Suppressor macrophage treated with lipopolysaccharide for 1 hour (primary cell): ENCODE measurements at regions not wholly inside any gene's neighbourhood (a gene's known extent, or its start where the extent isn't known, plus 50 kb on each side); places are given as distances from the start of the nearest gene placed in this dataset.
"Not testable (repeated sequence)": the region's sequence is repeated elsewhere in the genome, so short reads cannot be mapped to it uniquely, and the experiment has no call there.

Source experiments
- DNase-seq, 3 donors: peaks; one replicate each; pipeline ENCODE4 v3.0.0-alpha.2; 2020 to 2022

DNA sequence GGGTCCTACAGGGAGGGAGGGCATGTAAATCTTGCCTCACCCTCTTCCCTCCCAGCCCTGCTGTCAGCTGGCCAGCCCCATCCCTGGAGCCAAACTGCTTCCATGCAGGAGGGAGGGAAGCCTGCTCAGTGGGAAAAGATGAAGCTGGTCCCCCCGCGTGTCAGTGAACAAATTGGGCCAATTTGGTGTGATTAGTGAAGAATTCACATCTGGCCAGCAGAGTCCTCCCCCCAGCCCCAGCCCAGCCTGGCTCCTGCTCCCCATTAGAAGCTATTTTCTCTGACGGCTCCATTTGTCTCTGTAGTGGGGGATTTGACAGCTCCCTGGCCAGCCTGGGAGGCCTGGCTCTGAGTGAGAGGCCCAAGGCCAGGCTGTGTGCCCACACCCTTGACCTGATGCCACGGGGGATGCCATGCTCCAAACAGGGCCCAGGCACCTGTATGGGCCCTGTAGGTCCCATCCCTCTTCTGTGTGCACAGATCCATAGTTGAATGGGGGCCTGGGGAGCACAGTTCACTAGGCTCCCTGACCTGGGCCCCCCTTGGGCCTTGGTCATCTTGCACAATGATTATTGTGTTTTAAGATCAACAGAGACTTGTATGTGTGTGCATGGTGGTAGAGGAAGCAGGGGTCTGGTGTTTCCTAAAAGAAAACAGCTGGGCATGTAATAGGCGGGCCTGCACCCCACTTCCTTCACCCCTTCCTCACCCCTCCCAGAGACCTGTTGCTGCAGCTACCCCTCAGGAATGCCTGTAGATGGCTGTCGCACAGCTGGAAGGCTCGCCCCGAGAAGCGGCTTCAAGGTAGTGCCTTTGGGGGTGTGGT is 50.7 kb upstream of the TAC4 start:
- no peak for DNase-seq

DNA sequence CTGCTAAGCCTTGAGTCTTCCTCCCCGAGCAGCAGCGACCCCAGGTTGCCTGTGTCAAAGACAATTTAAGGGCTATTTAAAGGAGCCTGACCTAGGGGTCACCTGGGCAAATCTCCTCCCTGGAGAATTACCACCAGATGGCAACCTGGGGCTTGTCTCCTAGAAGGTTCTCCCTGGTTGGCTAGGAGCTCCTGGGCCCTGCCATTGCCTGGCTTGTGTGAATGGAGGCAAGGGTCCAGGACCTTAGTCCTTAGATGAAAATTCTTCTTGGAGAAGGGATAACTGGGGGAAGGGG is 51.3 kb upstream of the TAC4 start:
- peak in 1 of 3 donors; percentile 11 for DNase-seq

DNA sequence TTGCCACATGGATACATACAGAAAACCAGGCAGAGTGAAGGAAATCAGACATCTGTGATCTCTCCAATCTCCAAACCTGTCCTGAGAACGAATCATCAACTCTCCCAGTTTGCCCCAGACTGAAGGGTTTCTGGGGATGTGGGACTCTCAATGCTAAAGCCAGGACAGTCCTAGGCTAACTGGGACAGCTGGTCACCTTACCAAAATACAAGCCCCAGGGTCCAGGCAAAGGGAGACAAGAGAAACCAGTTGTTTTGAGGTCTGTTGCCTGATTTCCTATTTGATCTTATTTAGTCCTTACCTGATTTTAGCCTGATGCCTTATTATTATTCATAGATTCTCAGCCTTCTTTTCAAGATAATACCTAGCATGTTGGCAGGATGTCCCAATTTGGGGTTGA is 51.7 kb upstream of the TAC4 start:
- DNase-seq: no peak

DNA sequence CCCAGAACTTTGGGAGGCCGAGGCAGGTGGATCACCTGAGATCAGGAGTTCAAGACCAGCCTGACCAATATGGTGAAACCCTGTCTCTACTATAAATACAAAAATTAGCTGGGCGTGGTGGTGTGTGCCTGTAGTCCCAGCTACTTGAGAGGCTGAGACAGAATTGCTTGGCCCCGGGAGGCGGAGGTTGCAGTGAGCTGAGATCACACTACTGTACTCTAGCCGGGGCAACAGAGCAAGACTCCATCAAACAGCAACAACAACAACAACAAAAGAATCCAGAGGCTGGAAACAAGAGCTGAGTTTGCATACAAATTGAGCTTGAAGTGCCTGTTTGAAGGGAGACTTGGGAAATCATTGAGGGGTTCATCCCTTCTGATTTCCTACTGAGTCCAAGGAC is 52.9 kb upstream of the TAC4 start:
- DNase-seq: not testable (repeated sequence)

DNA sequence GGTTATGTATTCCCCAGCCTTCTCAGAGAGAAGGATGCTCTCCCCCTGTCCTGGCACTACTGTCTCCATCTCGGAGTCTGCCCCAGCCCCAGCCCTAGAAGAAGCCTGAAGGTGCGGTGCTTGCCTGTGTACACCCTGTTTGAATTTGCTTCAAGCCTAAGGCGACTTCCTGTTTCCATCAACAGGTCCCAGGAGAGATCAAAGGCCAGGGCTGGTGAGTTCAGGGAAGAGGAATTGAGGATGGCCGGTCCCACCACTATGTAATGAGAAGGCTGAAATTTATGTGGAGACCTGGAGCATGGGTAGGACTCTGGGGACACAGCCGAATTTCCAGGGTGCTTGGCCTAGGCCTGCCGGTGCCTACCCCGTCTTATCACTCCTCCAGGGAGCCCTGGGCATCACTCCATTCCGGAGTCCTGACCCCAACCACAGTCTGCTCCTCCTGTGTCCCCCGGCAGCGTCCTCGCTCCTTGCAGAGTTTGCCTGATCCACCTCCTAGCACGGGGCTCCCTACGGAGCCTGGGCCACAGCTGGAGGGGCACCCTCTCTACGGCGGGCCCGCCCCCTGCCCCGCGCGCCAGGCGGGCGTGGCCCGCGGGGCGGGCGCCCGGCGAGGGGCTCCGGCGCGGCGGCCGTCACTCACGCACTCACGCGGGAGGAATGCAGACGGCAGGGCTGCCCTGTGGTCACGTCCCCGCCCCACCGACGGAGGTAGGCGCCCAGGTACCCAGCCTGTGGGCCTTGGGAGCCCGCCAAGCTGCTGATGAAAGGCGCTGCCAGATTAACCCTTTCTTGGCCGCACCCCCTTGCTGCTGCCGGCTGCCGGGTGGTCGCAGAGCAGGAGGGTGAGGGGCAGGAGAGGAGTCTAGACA is 53.8 kb upstream of the TAC4 start:
- DNase-seq: no peak

DNA sequence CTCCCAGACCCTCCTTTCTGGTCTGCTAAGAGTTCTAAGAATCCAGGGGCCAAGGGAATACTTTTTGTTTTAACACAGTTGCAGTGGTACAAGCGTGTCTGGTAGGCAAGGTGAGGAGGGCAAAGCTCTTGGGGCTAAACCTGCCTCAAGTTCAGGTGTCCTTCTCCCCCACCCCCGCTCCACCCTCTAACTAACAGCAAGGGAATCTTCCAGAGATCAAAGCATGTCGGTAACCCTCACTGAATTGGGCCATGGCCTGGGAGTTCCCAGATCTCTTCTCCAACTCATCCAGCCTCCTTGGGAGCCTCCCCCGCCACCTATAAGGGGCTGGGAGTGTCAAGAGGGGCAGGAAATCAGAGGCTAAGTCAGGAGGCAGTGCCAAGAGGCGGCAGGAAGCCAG is 55.7 kb upstream of the TAC4 start:
- DNase-seq: no peak

DNA sequence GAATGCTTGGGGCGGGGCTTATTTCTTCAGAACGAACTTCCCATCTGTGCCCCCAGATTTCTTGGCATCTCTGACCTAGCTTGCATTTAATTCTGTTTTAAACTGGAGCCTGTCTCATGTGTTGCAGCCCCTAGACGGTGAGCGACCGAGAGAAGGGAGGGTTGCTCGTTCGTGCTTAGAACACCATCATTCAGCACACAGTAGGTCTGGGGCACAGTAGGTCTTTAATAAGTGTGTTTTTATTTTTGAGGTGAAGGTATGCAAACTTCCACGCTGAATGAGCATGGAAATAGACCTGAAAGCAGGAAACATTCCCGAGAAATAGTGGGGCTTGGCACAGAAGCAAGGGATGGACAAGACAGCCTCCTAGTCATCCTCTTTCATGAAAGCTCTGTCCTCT is 57.0 kb upstream of the TAC4 start:
- no peak for DNase-seq

DNA sequence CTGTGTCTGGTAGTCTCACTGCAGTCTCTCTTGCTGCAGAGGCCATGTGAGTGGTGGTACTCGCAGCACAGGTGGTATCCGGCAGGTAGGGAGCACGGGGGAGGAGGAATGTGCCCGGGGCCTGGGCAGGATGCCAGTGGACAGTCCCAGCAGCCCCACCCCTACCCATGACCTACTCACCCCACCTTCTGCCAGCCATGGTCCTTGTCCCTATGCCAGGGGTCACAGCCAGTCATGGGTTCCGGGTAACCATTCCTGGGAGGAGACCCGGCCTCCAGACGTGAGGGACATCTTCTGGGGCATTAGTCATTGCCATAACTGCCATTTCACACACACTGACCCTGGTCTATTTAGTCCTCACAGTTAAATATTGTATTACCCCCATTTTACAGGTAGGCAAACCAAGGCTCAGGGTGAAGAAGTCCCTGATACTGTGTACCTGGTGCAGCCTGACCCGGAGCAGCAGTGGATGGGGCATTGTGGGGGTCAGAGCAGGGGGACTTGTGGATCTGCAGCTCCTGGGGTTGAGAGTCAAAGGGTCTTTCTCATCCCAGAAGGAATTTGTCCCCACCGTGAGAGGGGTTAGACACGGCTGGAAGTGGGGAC is 58.8 kb upstream of the TAC4 start:
- DNase-seq: no peak

DNA sequence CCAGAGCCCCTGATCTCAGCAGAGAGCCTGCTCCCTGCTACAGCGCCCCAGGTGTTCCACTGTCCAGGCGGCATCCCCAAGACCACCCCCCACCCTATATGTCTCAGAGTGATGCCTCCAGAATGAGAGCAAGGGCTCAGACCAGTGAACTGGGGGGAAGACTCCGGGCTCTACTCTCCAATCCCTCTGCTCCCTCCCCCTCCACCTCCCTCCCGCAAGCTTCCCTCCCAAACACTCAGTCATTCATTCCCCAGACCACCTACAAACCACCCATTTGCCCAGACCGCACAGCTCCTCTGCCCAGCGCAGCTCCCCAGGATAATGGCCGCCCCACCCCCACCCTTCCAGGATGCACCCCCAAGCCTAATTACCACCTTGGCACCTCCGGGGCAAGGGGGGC is 59.4 kb upstream of the TAC4 start:
- DNase-seq: no peak

DNA sequence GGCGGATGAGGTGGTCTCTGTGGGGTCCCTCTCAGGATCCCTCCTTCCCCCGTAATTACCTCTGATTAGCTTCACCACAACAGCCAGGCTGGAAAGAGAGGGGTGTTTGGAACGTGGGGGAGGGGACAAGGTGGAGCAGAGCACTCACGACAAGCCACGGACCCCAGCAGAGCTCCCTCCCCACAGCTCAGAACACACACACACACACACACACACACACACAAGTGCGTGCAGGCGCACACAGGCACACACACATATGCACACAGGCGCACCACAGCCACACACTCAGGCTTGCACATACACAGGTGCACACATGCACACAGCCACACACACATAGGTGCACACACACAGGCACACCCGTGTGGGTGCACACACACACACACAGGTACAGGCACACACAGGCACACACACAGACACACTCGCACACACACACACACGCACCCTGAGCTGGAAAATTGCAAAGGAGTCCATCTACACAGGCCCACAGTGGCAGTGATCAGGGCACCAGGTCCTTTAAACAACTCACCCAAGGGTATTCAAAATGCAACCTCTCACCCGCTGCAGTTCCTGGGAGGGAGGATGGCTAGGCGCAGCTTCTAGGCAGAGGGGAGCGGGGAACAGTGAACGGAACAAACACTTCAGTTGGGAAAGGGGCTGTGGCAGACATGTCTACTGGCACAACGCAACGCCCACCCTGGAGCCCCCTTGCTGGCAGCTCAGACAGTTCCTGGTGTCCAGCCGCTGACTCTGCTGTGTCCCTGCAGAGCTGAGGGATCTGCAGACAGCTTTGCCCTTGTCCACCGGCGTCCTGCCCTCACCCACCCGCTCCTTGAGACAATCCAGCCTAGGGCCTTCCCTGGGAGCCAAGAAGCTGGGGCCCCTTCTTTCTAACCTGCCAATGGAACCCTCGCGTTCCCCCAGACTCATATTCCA is 59.9 kb upstream of the DLX4 start:
- DNase-seq: no peak

DNA sequence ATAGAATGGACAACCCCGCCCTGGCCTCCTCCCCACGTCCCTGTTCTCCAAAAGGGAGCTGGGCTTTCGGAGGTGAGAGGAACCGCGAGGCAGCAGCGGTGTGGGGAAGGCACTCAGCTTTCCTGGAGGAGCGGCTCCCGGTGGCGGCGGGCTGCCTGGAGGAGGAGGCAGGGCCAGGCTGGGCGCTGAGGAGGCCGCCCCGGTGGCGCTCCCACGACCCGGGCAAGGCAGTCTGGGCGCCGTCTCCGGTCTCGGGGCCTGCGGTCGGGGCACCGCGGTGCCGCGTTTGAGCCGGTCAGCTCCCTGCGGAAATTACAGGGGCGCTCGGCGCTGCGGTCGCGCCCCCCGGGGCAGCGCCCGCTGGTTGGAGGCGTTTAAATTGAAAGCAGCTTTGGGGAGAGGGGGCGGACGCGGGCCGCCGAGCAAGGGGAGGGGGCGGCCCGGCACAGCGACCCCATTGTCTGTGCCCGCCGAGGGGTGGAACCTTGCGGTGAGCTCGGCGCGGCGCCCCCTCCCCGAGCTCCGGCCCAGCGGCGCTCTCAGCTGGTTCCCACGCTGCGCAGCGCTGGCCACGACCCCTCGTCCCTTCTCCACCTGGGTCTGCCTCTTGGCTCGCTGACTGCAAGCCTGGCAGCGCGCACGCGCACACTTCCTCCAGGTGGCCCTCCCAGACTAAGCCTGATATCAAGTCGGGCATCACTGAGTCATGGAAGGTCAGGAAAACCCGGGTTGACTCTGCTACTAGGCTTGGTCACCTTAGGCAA is 58.7 kb upstream of the DLX4 start:
- peak; percentile 26 to 36 (median 31) for DNase-seq

DNA sequence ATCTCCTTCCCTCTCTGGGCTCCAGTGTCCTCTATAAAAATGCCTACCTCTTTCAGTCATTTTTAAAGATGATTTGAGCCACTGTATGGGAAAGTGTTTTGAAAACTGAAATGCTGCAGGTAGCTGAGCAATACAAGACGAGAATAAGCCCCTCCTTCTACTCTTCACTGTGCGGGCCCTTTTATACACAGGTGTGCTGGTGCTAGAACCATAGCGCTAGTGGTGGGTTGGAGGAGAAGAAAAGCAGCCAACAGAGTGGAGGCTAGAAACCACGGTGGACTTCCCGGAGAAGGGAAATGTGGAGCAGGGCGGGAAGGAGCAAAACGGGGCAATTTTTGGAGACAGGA is 58.2 kb upstream of the DLX4 start:
- no peak for DNase-seq

DNA sequence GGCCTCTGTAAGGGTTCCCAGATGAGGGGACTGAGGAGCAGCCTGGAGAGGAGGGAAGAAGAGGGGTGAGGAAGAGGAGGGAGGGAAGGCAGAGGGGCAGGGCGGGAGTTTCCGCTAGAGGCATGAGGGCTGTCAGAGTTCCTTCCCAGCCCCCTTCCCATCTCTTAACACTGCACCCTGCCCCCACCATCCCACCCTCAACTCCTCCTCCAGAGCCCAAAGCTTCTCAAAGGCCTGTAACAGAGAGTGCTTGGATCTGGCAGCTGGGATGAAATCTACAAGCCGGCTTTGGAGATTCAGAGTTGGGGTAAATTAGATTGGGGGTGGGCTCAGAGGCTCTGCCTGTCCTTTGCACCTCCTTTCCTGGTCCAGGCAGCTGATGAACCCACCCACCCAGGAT is 57.3 kb upstream of the DLX4 start:
- no peak for DNase-seq

DNA sequence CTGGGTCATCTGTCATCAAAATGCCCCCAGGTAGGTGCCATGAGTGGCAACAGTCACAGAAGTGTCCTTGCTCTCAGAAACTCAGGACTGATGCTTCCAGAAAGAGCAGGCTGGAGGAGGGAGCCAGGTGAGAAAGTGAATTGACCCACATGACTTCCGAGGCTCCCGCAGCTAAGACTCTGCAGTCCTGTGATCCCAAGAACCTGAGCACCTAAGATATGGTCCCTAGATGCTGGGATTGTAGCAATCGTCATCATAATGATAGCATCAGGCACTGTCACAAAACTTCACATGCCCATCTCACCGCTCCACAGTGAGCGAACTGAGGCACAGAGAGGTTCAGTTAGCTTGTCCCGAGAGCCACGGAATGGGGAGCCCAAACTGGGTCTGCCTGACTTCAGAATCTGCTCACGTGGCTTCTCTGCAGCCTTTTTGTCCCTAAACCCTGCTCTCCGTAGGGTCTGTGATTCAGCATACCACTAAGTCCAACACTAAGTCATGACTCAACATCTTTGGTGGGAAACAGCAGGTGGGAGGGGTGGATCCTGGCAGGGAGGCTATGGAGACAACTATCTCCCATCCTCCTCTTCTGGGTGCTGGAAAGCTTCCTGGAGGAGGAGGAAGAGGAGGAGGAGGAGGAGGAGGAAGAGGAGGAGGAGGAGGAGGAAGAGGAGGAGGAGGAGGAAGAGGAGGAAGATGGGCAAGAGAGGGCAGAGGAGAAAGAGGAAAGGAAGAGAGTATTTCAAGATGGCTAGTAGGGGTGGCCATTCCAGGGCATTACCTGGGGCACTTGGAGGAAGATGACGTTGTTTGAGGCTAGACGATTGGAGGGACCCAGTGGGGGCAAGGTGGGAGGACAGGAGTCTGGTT is 55.5 kb upstream of the DLX4 start:
- no peak for DNase-seq

DNA sequence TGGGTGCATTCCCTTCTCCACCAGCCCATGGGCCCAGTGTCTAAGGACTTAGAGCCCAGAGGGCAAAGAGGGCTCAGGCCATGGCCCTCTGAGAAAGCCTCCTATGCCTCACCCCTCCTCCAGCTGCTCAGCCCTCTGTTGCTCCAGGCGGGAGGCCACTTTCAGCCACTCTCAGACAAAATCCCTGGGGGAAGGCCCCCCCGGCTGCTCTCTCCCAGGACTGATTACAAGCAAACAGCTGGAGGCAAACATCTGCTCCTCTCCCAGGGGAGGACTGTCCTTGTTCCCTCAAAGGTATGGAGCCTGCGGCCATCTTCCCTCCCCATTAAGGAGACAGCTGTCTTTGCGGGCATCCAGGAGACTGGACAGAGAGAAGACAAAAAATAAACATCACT is 54.9 kb upstream of the DLX4 start:
- DNase-seq: no peak

DNA sequence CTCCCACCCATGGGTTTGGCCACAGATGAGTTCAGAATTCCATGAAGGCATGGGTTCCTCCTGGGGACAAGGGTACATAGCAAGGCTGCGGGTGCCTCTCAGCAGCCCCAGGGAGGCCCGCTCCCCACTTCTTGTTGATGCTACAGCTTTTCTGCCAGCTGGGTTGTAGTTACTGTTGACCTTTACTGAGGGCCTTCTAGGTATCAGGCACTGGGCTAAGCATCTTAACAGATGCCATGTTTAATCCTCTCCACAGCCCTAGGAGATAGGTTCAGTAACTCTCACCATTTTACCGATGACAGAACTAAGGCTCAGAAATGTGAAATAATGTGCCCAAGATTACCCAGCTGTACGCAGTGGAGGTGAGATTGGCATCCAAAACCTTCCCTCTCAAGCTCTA is 54.3 kb upstream of the DLX4 start:
- DNase-seq: no peak

DNA sequence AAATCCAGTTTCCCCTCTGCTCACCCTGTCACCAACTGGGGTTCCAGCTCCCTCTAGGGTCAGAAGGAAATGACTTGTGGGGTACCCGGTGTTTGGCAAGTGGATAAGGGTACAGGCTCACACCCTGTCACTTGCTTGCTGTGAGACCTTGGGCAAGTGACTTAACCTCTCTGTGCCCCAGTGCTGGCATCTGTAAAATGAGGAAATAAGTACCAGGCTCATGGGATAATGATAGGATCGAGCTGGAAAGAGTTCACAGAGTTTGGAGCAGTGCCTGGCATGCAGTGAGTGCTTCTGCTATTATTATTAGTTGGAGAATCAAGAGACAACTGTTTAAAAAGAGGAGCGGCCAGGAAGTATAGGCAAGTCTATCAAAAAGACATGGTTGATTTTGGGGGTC is 53.7 kb upstream of the DLX4 start:
- no peak for DNase-seq

DNA sequence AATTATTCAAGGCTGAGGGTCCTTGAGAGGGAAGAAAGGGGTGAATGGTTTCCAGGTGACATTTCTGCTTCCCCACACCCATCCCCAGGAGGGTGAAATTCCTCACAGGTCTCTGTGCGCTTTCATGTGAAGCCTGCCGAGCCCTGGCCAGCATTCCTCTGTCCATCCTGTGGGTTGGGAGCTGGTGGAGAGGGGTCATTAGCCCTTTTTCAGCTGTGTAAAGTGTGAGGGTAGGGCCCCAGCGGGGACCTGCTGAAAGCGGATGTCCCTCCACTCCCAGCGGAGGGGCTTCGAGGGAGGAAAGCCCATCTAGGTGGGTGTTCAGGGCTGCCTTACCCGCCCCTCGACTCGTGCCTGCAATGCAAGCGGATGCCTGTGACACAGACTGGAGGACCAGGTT is 53.3 kb upstream of the DLX4 start:
- no peak for DNase-seq

DNA sequence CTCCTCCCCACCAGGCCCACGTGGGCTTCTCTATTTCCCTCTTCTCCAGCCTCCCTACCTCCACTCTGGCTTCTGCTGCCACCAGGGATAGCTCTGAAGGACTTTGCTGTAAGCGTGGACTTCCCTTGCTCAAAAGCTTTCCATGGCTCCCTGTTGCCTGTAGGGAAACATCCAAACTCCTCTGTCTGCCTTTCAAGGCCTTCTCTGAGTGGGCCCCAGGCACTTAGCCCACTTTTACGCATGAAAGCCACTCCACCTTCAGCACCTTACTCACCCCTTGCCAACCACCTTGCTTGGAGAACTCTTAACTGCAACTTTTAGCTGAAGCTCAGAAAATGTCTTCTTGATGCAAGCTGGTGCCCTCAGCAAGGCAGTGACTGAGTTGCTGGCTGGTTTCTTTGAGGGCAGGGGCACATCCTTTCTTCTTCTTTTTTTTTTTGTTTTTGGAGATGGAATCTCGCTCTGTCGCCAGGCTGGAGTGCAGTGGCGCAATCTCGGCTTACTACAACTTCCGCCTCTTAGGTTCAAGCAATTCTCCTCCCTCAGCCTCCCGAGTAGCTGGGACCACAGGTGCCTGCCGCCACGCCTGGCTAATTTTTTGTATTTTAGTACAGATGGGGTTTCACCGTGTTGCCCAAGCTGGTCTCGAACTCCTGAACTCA is 52.0 kb upstream of the DLX4 start:
- DNase-seq: peak in 2 of 3 donors; percentile 11 to 29

DNA sequence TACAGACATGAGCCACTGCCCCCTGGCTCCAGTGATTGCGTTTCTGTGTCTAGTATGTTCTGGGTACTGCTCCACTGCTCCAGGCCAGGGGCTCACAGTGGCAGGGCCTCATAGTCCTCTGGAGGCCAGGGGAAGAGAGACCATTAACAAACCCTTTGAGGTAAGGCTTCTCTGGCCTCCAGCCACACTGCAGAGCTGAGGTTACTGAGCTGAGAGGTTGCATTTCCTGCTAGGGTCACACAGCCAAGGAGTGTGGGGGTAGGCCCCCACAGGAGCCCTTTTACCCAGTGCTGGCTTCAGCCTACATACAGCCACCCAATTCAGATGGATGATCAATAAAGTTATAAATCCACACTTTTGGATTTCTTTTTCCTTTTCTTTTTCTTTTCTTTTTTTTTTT is 50.4 kb upstream of the DLX4 start:
- DNase-seq: no peak
